Activated CD4-positive, alpha-beta T cell treated with anti-CD3 and anti-CD28 coated beads for 48 hours (primary cell): ENCODE measurements at regions not wholly inside any gene's neighbourhood (a gene's known extent, or its start where the extent isn't known, plus 50 kb on each side); places are given as distances from the start of the nearest gene placed in this dataset.

ENCODE experiments used
- DNase-seq: peaks from one replicate; pipeline ENCODE4 v3.0.0-alpha.2; 2020

DNA sequence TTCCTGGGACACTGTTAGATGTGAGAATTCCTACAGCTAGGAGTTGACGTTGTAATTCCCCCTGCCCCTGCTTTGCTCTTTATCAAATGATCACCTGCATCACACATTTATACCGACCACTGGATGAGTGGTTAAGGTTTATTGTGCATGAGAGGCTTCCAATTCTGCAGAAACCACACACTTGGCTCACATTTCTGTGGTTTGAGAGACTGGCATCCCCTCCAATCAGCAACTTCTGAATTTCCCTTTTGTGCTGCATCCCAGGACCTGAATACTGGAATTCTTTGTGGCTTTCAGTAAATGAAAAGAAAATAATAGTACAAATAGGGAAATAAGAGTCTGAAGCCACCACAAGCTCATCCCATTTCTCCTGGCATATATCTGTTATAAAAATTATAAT lies 628.7 kb upstream of the PIK3C3 start:
- no peak for DNase-seq

GRCh38 chr18:41324934-41325333 lies 630.1 kb upstream of the PIK3C3 start:
- no peak for DNase-seq

- DNase-seq = no peak
Measured at GRCh38 chr18:41324020-41324791, 630.8 kb upstream of the PIK3C3 start.

DNA sequence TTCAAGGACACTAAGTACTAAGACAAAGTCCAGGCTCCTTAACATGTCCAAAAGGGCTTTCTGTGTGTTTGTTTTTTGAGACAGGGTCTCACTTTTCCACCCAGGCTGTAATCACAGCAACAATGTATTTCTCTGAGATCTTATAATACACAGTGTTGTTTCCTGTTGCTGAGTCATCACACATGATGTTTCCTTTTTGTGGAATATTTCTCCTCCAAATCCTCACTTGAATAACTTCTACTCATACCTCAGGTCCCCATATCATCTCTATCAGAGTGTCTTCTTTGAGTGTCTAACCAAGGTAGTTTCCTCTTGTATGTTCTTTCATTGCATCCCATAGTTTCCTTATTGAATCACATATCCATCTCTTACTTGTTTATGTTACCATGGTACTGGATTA lies 632.0 kb upstream of the PIK3C3 start:
- no peak for DNase-seq

GRCh38 chr18:41320100-41320499 lies 634.9 kb upstream of the PIK3C3 start:
- no peak for DNase-seq

- DNase-seq = no peak
Measured at GRCh38 chr18:41315134-41315533, 639.9 kb upstream of the PIK3C3 start.

- DNase-seq = no peak
Measured at GRCh38 chr18:41311571-41312547, 643.2 kb upstream of the PIK3C3 start.

- DNase-seq = no peak
Measured at GRCh38 chr18:41297740-41298139, 657.3 kb upstream of the PIK3C3 start.

DNA sequence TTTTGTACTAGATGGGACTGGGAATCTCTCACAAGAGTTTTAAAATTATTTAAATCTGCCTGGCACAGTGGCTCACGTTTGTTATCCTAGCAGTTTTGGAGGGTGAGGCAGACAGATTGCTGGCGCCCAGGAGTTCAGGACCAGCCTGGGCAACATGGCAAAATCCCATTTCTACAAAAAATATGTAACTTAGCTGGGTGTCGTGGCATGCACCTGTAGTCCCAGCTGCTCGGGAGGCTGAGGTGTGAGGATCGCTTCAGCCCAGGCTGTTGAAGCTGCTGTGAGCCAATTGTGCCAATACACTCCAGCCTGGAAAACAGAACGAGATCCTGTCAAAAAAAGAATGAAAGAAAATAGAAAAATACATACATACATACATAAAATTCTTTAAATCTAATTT lies 685.7 kb upstream of the PIK3C3 start:
- DNase-seq = no peak

DNA sequence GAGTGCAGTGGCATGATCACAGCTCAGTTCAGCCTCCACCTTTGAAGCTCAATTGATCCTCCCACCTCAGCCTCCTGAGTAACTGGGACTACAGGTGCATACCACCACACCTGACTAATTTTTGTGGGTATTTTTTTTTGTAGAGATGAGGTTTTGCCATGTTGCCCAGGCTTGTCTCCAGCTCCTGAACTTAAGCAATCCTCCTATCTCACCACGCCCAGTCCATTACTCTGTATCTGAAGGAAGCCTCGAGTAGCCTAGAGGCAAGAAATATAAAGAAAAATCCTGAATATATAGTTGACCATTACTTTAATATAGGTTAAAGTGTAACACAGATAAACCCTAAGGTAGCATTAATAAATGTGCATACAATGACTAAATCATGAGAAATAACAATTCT lies 686.8 kb upstream of the PIK3C3 start:
- DNase-seq = no peak

DNA sequence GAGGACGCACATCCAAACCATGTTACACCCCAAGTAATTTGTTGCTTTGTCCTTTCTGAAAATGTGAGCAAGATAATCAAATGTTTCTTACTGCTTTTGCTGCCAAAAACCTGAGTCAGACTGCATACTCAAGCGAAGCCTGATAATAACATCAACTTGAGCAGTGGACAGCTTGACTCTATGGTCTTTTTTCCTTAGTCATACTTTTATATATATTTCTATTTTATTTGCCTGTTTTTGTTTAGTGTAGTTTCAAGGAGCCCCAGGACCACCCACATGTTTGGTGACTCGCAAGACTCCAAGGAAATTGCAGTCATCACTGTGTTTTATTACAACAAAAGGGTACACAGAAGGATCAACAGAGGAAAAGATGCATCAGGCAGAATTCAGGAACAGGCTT lies 688.4 kb upstream of the PIK3C3 start:
- no peak for DNase-seq

DNA sequence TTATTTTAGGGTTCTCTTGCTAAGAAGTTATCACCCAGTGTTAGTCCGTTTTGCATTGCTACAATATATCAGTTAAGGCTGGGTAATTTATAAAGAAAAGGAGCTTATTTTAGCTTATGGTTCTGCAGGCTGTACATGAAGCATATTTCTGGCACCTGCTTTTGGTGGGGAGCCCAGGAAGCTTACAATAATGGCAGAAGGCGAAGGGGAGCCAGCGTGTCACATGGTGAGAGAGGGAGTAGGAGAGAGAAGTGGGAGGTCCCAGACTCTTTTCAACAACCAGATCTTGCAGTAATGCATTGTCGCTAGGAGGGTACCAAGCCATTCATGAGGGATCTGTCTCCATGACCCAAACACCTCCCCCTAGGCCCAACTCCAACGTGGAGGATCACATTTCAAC lies 688.8 kb upstream of the PIK3C3 start:
- no peak for DNase-seq

GRCh38 chr18:41265047-41265446 lies 690.0 kb upstream of the PIK3C3 start:
- no peak for DNase-seq

DNA sequence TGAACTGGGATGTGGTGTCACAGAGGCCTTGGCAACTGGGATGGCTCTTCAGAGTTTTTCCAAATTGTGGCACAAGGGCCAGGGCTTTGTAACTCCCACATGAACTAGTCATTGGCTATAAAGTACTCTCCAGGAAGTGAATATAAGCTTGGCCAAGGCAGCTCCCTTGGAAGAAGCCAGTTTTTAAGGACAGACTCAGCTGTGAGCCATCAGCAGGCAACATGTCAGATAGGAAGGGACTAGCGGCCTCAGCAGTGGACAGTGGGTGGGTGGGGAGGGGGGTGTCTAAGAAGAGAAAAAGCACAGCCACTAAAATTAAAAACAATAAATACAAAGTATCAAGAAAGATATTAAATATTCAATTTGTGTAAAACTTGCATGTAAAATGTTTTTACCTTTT lies 691.1 kb upstream of the PIK3C3 start:
- DNase-seq = no peak

GRCh38 chr18:41262688-41263087 lies 692.3 kb upstream of the PIK3C3 start:
- DNase-seq = no peak

DNA sequence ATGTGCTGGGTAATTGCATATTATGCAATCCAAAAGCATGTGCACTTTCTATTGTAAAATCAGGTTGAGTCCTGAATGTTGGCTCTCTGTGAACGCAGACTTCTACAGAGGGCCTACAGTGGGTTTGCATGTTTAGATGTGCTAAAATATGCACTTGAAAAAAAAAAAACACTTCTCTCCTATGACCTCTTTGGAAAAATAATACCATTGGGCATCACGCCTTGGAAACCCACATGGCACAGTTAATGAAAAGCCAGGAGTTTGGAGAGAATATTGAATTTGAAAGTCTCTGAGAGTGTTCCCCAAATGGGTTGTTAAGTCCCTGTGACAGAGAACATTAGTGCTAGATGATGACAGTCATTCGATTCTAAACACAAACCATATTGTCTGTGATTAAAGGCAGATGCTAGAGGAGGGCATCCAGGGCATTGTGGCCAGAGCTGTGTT lies 710.4 kb upstream of the PIK3C3 start:
- DNase-seq = no peak

DNA sequence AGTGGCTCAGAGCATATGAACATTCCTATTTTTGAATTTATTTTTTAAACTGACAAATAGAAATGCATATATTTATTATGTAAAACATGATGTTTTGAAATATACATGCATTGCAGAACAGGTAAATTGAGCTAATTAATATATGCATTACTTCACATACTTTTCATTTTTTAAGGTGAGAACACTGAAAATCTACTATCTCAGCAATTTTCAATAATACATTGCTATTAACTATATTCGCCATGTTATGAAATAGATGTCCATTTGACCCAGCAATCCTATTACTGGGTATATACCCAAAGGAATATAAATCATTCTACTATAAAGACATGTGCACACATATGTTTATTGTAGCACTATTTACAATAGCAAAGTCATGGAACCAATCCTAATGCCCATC lies 717.7 kb upstream of the PIK3C3 start:
- no peak for DNase-seq

- no peak for DNase-seq
Measured at GRCh38 chr18:41231681-41232080, 723.4 kb upstream of the PIK3C3 start.

GRCh38 chr18:41227993-41228392 lies 727.0 kb upstream of the PIK3C3 start:
- DNase-seq = no peak

DNA sequence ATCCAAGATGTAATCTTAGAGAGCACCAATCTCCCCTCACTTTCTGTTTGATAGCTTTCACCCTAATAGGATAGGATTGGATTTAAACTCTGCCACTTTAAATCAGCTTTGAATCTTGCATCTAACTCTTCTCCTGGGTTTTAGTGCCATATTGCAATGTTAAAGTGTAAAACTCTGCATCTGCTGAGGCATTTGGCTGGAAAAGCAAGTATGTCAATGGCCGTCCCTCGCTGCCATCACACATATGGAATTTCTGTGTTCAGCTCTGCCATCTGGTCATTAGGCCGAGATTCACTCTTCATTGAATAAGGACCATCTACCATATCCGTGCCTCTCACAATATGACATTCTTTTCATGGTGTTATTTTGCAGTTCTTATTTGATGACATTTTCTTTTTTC lies 728.1 kb upstream of the PIK3C3 start:
- no peak for DNase-seq

- DNase-seq = no peak
Measured at GRCh38 chr18:41226186-41226585, 728.8 kb upstream of the PIK3C3 start.

- no peak for DNase-seq
Measured at GRCh38 chr18:41216341-41217003, 738.6 kb upstream of the PIK3C3 start.

DNA sequence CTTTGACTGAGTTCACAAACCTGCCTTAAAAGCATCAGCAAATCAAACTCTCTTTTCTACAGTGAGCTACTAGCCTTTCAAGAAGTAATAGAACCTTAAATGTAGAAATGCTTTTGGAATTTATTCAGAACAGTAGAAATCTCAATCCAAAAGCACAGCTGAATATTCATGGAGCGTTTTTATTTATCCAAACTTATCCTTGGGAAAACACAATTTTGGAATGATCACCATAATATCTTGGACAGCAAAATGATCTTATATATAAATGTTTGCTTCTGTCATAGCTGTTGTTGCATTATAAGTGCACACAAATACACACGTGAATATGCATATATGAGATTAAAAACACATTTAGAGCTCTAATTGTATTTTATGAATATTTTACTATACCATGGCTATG lies 747.3 kb upstream of the PIK3C3 start:
- no peak for DNase-seq
